NCI-H82 treated with DMSO at 0.1 percent for 48 hours (cell line): ENCODE measurements at regions not wholly inside any gene's neighbourhood (a gene's known extent, or its start where the extent isn't known, plus 50 kb on each side); places are given as distances from the start of the nearest gene placed in this dataset.
"Not testable (repeated sequence)": the region's sequence is repeated elsewhere in the genome, so short reads cannot be mapped to it uniquely, and the experiment has no call there.

Experiments used
- DNase-seq: peaks from one replicate; lab custom pipeline; 2025; ENCODE audit not compliant: unreplicated experiment; lab: John Stamatoyannopoulos, UW

GRCh38 chr5:135095871-135096270, 61.8 kb upstream of the PITX1 start:
- no peak for DNase-seq

- DNase-seq: no peak
These were observed 61.2 kb upstream of the PITX1 start for GRCh38 chr5:135095052-135095715.

- no peak for DNase-seq
These were observed 60.5 kb upstream of the PITX1 start for GRCh38 chr5:135094339-135095051.

GRCh38 chr5:135093483-135093882, 59.5 kb upstream of the PITX1 start:
- DNase-seq: not testable (repeated sequence)

- no peak for DNase-seq
These were observed 58.4 kb upstream of the PITX1 start for GRCh38 chr5:135092476-135092875.

GRCh38 chr5:135091286-135091685, 57.3 kb upstream of the PITX1 start:
- DNase-seq: no peak

GRCh38 chr5:135089912-135090311, 55.9 kb upstream of the PITX1 start:
- DNase-seq: no peak

- DNase-seq: no peak
These were observed 54.9 kb upstream of the PITX1 start for GRCh38 chr5:135088911-135089310.

GRCh38 chr5:135087950-135088349, 53.9 kb upstream of the PITX1 start:
- DNase-seq: no peak

GRCh38 chr5:135085936-135086725, 52.1 kb upstream of the PITX1 start:
- DNase-seq: no peak

- no peak for DNase-seq
These were observed 51.3 kb upstream of the PITX1 start for GRCh38 chr5:135085133-135085935.
